KMS-11 (cell line): ENCODE measurements at regions not wholly inside any gene's neighbourhood (a gene's known extent, or its start where the extent isn't known, plus 50 kb on each side); places are given as distances from the start of the nearest gene placed in this dataset.

Experiments used
- H2AFZ ChIP-seq: fragments of 200-600 bp; sonication (generic); 2 replicates; pipeline ENCODE4 v1.6.1; 2016; ENCODE audit warnings: antibody characterized with exemption, mixed run types, low read depth
- H3K27ac ChIP-seq: fragments of 200-600 bp; sonication (generic); 2 replicates; pipeline ENCODE4 v1.6.1; 2016; ENCODE audit warnings: mild to moderate bottlenecking, mixed run types
- H3K27me3 ChIP-seq: fragments of 200-600 bp; sonication (generic); 2 replicates; pipeline ENCODE4 v1.6.1; 2017; ENCODE audit warnings: mild to moderate bottlenecking, low read depth, mixed run types, moderate library complexity; ENCODE audit not compliant: insufficient read depth
- H3K36me3 ChIP-seq: fragments of 200-600 bp; sonication (generic); 2 replicates; pipeline ENCODE4 v1.6.1; 2017; ENCODE audit warnings: mild to moderate bottlenecking, mixed run types; ENCODE audit not compliant: insufficient read depth
- H3K4me1 ChIP-seq: fragments of 200-600 bp; sonication (generic); 2 replicates; pipeline ENCODE4 v1.6.1; 2016; ENCODE audit warnings: mild to moderate bottlenecking, low read depth, mixed run types; ENCODE audit not compliant: poor library complexity, severe bottlenecking
- H3K4me2 ChIP-seq: fragments of 200-600 bp; sonication (generic); 2 replicates; pipeline ENCODE4 v1.7.0; 2016; ENCODE audit warnings: mild to moderate bottlenecking, mixed run types
- H3K4me3 ChIP-seq: fragments of 200-600 bp; sonication (generic); IDR thresholded peaks from 2 replicates; pipeline ENCODE4 v1.6.1; 2017; ENCODE audit warnings: low read depth, low read length, mixed read lengths; ENCODE audit not compliant: insufficient read depth
- H3K79me2 ChIP-seq: fragments of 200-600 bp; sonication (generic); 2 replicates; pipeline ENCODE4 v1.6.1; 2016; ENCODE audit warnings: low read depth, mixed run types; ENCODE audit not compliant: insufficient read depth
- H3K9ac ChIP-seq: fragments of 200-600 bp; sonication (generic); 2 replicates; pipeline ENCODE4 v1.6.1; 2016; ENCODE audit warnings: mild to moderate bottlenecking, mixed run types
- H4K20me1 ChIP-seq: fragments of 200-600 bp; sonication (generic); 2 replicates; pipeline ENCODE4 v1.6.1; 2016; ENCODE audit warnings: mild to moderate bottlenecking, mixed run types; ENCODE audit not compliant: insufficient read depth
- TF ChIP-seq, protein P1 (sequence below): fragments of 200-600 bp; sonication (generic); conservative IDR thresholded peaks from 2 replicates; pipeline ENCODE4 v1.6.1; 2017; ENCODE audit warnings: low read depth, mild to moderate bottlenecking, antibody characterized with exemption, low read length, moderate library complexity, mixed read lengths

DNA sequence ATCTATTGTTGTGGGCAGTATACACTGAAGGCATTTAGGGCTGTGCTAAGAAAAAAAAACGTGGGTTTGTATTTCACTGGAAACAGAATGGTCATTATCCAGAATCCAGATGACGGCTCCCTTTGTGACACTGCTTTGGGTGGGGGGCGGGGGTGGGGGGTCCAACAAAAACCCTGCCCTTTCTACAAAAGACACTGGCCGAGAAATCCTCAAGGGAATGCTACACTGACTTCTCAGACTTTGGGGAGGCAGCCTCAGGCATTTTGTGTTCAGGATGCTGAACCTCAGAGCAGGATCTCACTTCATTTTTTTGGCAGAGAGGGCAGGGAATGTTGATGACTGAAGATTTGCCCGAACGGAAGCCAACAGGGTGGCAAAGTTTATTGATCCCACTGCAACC lies 417.1 kb downstream of the HRH4 start:
- Histone ChIP-seq H3K4me3 (no peak overlapping the region), H3K4me2 (no peak overlapping the region), H2AFZ (no peak overlapping the region), H4K20me1 (no peaks in the 10 kb centered on the region), H3K4me1 (no peaks in the 10 kb centered on the region), H3K79me2 (no peaks in the 10 kb centered on the region), H3K36me3 (no peaks in the 10 kb centered on the region), H3K27me3 (no peaks in the 10 kb centered on the region), H3K27ac (no peak overlapping the region), H3K9ac (no peak overlapping the region)
- TF ChIP-seq, protein P1, sequence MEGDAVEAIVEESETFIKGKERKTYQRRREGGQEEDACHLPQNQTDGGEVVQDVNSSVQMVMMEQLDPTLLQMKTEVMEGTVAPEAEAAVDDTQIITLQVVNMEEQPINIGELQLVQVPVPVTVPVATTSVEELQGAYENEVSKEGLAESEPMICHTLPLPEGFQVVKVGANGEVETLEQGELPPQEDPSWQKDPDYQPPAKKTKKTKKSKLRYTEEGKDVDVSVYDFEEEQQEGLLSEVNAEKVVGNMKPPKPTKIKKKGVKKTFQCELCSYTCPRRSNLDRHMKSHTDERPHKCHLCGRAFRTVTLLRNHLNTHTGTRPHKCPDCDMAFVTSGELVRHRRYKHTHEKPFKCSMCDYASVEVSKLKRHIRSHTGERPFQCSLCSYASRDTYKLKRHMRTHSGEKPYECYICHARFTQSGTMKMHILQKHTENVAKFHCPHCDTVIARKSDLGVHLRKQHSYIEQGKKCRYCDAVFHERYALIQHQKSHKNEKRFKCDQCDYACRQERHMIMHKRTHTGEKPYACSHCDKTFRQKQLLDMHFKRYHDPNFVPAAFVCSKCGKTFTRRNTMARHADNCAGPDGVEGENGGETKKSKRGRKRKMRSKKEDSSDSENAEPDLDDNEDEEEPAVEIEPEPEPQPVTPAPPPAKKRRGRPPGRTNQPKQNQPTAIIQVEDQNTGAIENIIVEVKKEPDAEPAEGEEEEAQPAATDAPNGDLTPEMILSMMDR = no peak

DNA sequence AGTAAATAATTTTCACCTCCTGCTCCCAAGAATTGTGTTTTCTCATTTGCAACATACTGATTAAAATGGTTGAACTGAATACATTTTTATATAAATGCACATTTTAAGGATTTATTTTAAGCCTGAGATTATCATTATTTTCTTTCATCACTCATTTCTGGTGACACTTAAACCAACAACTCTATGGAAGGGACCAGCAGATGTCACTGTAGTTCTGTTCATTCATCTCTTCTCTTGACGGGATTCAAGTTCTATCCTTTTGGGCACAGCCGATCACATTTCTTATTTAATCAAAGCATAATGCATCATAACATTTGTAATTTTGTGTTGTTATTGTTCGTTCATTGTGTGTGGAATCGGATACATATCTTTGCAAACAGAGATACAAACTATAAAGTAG lies 417.9 kb downstream of the HRH4 start:
- Histone ChIP-seq H3K27me3 (no peaks in the 10 kb centered on the region), H3K79me2 (no peaks in the 10 kb centered on the region), H2AFZ (no peak overlapping the region), H3K4me2 (no peak overlapping the region), H4K20me1 (no peaks in the 10 kb centered on the region), H3K36me3 (no peaks in the 10 kb centered on the region), H3K9ac (no peak overlapping the region), H3K4me3 (no peak overlapping the region), H3K27ac (no peak overlapping the region), H3K4me1 (no peaks in the 10 kb centered on the region)
- TF ChIP-seq, protein P1 = peak; percentile 36; the same call in 1 of the 2 replicates

DNA sequence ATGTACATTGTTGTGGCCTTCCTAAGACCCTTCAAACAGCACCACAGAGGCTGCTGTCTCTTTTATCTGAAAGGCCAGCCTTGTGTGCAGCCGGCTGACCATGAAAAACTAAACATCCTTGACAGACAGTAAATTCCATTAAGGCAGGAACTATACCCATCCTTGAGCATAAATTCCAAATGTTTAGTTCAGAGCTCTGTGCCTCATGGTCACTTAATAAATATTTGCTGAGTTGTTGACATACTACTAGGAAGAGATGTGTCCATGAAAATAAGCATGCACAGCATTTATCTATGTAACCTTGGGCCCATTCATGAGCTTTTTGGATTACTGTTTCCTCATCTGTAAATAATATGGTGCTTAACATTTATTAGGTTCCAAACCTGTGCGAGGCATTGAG lies 424.8 kb downstream of the HRH4 start:
- no peak overlapping the region for H3K27ac ChIP-seq
- H3K4me2 ChIP-seq = no peak overlapping the region
- no peaks in the 10 kb centered on the region for H3K36me3 ChIP-seq
- H3K4me3 ChIP-seq = no peak overlapping the region
- no peaks in the 10 kb centered on the region for H3K79me2 ChIP-seq
- H3K9ac ChIP-seq = no peak overlapping the region
- H3K27me3 ChIP-seq = no peaks in the 10 kb centered on the region
- H3K4me1 ChIP-seq = no peaks in the 10 kb centered on the region
- TF ChIP-seq, protein P1 = no peak
- H4K20me1 ChIP-seq = no peaks in the 10 kb centered on the region
- no peak overlapping the region for H2AFZ ChIP-seq

DNA sequence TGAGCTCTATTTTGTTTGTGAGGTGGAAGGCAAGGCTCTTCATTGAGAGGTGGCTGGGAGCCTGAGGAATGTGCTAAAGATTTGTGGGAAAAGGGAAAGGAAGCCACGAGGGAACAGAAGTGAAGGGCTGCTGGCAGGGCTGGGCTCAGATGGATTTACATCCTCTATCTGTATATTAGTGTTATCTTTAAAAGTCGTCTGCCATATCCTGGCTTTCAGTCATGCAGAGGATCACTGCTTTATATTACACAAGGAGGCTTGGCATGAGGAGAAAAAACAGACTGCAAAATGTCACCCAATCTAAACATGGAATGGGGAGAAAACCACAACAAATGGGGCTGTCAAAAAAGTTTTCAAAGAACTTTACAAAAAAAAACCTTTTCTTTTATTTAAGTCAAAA lies 434.4 kb downstream of the HRH4 start:
- H3K4me2 ChIP-seq = no peak overlapping the region
- H3K27ac ChIP-seq = no peak overlapping the region

More for the DNA sequence above, 434.4 kb downstream of the HRH4 start:
- H3K4me1 ChIP-seq = no peaks in the 10 kb centered on the region
- H3K36me3 ChIP-seq = no peaks in the 10 kb centered on the region
- no peak overlapping the region for H2AFZ ChIP-seq
- H3K27me3 ChIP-seq = no peaks in the 10 kb centered on the region
- H4K20me1 ChIP-seq = no peaks in the 10 kb centered on the region
- no peak overlapping the region for H3K4me3 ChIP-seq
- H3K79me2 ChIP-seq = no peaks in the 10 kb centered on the region
- no peak overlapping the region for H3K9ac ChIP-seq
- TF ChIP-seq, protein P1 = no peak
